ENCODE measurements at regions not wholly inside any gene's neighbourhood (a gene's known extent, or its start where the extent isn't known, plus 50 kb on each side); places are given as distances from the start of the nearest gene placed in this dataset.
A peak's percentile ranks its signal among the peaks of the same experiment; 100 is the strongest.
"Not testable (repeated sequence)": the region's sequence is repeated elsewhere in the genome, so short reads cannot be mapped to it uniquely, and the experiment has no call there.

DNA sequence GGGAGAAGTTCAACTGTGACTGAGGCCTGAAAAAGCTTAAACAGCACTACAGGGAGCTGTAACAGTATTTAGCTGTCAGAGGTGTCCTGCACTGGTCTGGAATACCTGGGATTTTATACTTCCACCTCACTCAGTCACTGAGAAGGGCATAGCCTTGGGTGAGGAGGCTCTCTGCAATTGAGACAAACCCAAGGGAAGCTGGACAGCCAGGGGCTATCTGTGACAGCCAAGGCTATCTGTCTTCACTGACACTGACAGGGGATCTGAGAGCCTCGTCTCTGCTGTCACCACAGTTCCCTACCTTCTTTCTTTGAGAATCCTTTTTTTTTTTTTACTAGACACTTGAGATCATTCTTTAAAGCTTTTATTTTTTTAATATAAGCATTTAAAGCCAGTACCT is 356.2 kb upstream of the CD180 start:
- Histone ChIP-seq H3K9me3 (ENCODE audit: low read length) (no peaks in the 10 kb centered on the region), H3K4me3 (ENCODE audit: low read depth in 1 of 2, low read length in 2 of 2) (no peak overlapping the region), H3K27me3 (ENCODE audit: control insufficient read depth in 1 of 2, insufficient read depth in 2 of 2, low read length in 2 of 2) (no peaks in the 10 kb centered on the region), H3K27ac (ENCODE audit: low read depth, low read length) (no peak overlapping the region), H3K4me1 (ENCODE audit: insufficient read depth, low read length) (no peaks in the 10 kb centered on the region), H3K9ac (ENCODE audit: low read length) (no peak overlapping the region), H3K36me3 (ENCODE audit: insufficient read depth, low read length) (no peaks in the 10 kb centered on the region)

DNA sequence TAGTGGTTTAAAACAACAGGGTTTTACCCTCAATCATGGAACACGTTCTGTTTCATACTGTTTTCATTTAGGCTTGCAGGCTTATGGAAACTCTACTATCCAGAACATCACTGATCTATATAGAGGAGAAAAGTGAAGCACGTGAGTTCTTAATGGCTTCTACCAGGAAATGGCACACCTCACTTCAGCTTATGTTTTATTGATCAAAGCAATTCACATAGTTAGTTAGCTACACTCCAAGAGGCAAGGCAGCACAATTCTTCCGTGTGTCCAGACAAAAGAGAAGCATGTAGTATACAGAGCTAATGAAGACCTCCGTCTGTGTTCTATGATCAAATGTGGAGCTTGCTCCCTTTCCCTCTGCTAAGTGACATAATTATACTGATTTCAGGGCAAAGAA is 353.3 kb upstream of the CD180 start:
- no peak overlapping the region for H3K9ac ChIP-seq (ENCODE audit: low read length)
- no peaks in the 10 kb centered on the region for H3K4me1 ChIP-seq (ENCODE audit: insufficient read depth, low read length)
- no peak overlapping the region for H3K4me3 ChIP-seq (ENCODE audit: low read depth in 1 of 2, low read length in 2 of 2)
- no peaks in the 10 kb centered on the region for H3K27me3 ChIP-seq (ENCODE audit: control insufficient read depth in 1 of 2, insufficient read depth in 2 of 2, low read length in 2 of 2)
- H3K36me3 ChIP-seq (ENCODE audit: insufficient read depth, low read length), result no peaks in the 10 kb centered on the region
- H3K9me3 ChIP-seq (ENCODE audit: low read length), result no peaks in the 10 kb centered on the region
- no peak overlapping the region for H3K27ac ChIP-seq (ENCODE audit: low read depth, low read length)

GRCh38 chr5:67549296-67549618 is 352.7 kb upstream of the CD180 start:
- Histone ChIP-seq H3K4me1 (ENCODE audit: insufficient read depth, low read length) (no peaks in the 10 kb centered on the region), H3K9me3 (ENCODE audit: low read length) (no peaks in the 10 kb centered on the region), H3K27me3 (ENCODE audit: control insufficient read depth in 1 of 2, insufficient read depth in 2 of 2, low read length in 2 of 2) (no peaks in the 10 kb centered on the region), H3K36me3 (ENCODE audit: insufficient read depth, low read length) (no peaks in the 10 kb centered on the region), H3K9ac (ENCODE audit: low read length) (no peak overlapping the region), H3K4me3 (ENCODE audit: low read depth in 1 of 2, low read length in 2 of 2) (no peak overlapping the region), H3K27ac (ENCODE audit: low read depth, low read length) (no peak overlapping the region)

- Histone ChIP-seq H3K4me3 (ENCODE audit: low read depth in 1 of 2, low read length in 2 of 2) (no peak overlapping the region), H3K36me3 (ENCODE audit: insufficient read depth, low read length) (no peaks in the 10 kb centered on the region), H3K9me3 (ENCODE audit: low read length) (no peaks in the 10 kb centered on the region), H3K9ac (ENCODE audit: low read length) (no peak overlapping the region), H3K4me1 (ENCODE audit: insufficient read depth, low read length) (no peaks in the 10 kb centered on the region), H3K27me3 (ENCODE audit: control insufficient read depth in 1 of 2, insufficient read depth in 2 of 2, low read length in 2 of 2) (no peaks in the 10 kb centered on the region), H3K27ac (ENCODE audit: low read depth, low read length) (no peak overlapping the region)
These were observed 352.1 kb upstream of the CD180 start for GRCh38 chr5:67548520-67549295.

- H3K27ac ChIP-seq (ENCODE audit: low read depth, low read length), result no peak overlapping the region
These were observed 351.1 kb upstream of the CD180 start for GRCh38 chr5:67547682-67548081.

GRCh38 chr5:67544942-67545341 is 348.3 kb upstream of the CD180 start:
- not testable (repeated sequence) for H3K36me3 ChIP-seq (ENCODE audit: insufficient read depth, low read length); H3K4me1 ChIP-seq (ENCODE audit: insufficient read depth, low read length); H3K9ac ChIP-seq (ENCODE audit: low read length); H3K9me3 ChIP-seq (ENCODE audit: low read length); H3K4me3 ChIP-seq (ENCODE audit: low read depth in 1 of 2, low read length in 2 of 2); H3K27ac ChIP-seq (ENCODE audit: low read depth, low read length); H3K27me3 ChIP-seq (ENCODE audit: control insufficient read depth in 1 of 2, insufficient read depth in 2 of 2, low read length in 2 of 2)

More at GRCh38 chr5:67547682-67548081, 351.1 kb upstream of the CD180 start:
- H3K9ac ChIP-seq (ENCODE audit: low read length), result no peak overlapping the region
- H3K4me3 ChIP-seq (ENCODE audit: low read depth in 1 of 2, low read length in 2 of 2), result no peak overlapping the region
- H3K9me3 ChIP-seq (ENCODE audit: low read length), result no peaks in the 10 kb centered on the region
- H3K36me3 ChIP-seq (ENCODE audit: insufficient read depth, low read length), result no peaks in the 10 kb centered on the region
- H3K4me1 ChIP-seq (ENCODE audit: insufficient read depth, low read length), result no peaks in the 10 kb centered on the region
- no peaks in the 10 kb centered on the region for H3K27me3 ChIP-seq (ENCODE audit: control insufficient read depth in 1 of 2, insufficient read depth in 2 of 2, low read length in 2 of 2)

- no peak overlapping the region for H3K9ac ChIP-seq (ENCODE audit: low read length)
- no peak overlapping the region for H3K4me3 ChIP-seq (ENCODE audit: low read depth in 1 of 2, low read length in 2 of 2)
- no peaks in the 10 kb centered on the region for H3K27me3 ChIP-seq (ENCODE audit: control insufficient read depth in 1 of 2, insufficient read depth in 2 of 2, low read length in 2 of 2)
- peaks cover 8% of the 10 kb centered on the region for H3K4me1 ChIP-seq (ENCODE audit: insufficient read depth, low read length)
- H3K36me3 ChIP-seq (ENCODE audit: insufficient read depth, low read length), result no peaks in the 10 kb centered on the region
- no peak overlapping the region for H3K27ac ChIP-seq (ENCODE audit: low read depth, low read length)
- H3K9me3 ChIP-seq (ENCODE audit: low read length), result no peaks in the 10 kb centered on the region
These were observed 347.2 kb upstream of the CD180 start for GRCh38 chr5:67543720-67544270.

- Histone ChIP-seq H3K9ac (ENCODE audit: low read length) (no peak overlapping the region), H3K27me3 (ENCODE audit: control insufficient read depth in 1 of 2, insufficient read depth in 2 of 2, low read length in 2 of 2) (no peaks in the 10 kb centered on the region), H3K27ac (ENCODE audit: low read depth, low read length) (no peak overlapping the region), H3K9me3 (ENCODE audit: low read length) (no peaks in the 10 kb centered on the region), H3K36me3 (ENCODE audit: insufficient read depth, low read length) (no peaks in the 10 kb centered on the region), H3K4me1 (ENCODE audit: insufficient read depth, low read length) (peaks cover 20% of the 10 kb centered on the region), H3K4me3 (ENCODE audit: low read depth in 1 of 2, low read length in 2 of 2) (no peak overlapping the region)
These were observed 345.9 kb upstream of the CD180 start for GRCh38 chr5:67542479-67542878.

DNA sequence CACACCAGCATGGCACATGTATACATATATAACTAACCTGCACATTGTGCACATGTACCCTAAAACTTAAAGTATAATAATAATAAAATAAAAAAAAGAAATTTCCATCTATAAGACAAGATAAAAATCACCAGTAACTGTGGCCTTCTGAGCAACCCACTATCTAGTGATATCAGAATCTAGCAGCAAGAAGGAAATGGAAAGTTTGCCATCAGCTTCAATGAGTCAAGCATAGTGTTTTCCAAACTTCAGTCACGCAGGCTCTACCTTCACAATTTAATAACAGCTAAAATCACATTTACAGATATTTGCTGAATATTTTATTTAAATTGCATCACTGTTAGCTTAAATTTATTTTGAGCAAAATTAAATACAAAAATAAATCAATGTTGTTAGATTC is 345.3 kb upstream of the CD180 start:
- Histone ChIP-seq H3K9ac (ENCODE audit: low read length) (no peak overlapping the region), H3K27me3 (ENCODE audit: control insufficient read depth in 1 of 2, insufficient read depth in 2 of 2, low read length in 2 of 2) (no peaks in the 10 kb centered on the region), H3K4me3 (ENCODE audit: low read depth in 1 of 2, low read length in 2 of 2) (no peak overlapping the region), H3K36me3 (ENCODE audit: insufficient read depth, low read length) (no peaks in the 10 kb centered on the region), H3K9me3 (ENCODE audit: low read length) (no peaks in the 10 kb centered on the region), H3K27ac (ENCODE audit: low read depth, low read length) (no peak overlapping the region), H3K4me1 (ENCODE audit: insufficient read depth, low read length) (peaks cover 26% of the 10 kb centered on the region)

- Histone ChIP-seq H3K36me3 (ENCODE audit: insufficient read depth, low read length) (no peaks in the 10 kb centered on the region), H3K4me3 (ENCODE audit: low read depth in 1 of 2, low read length in 2 of 2) (no peak overlapping the region), H3K4me1 (ENCODE audit: insufficient read depth, low read length) (peaks cover 29% of the 10 kb centered on the region), H3K9ac (ENCODE audit: low read length) (no peak overlapping the region), H3K9me3 (ENCODE audit: low read length) (no peaks in the 10 kb centered on the region), H3K27ac (ENCODE audit: low read depth, low read length) (peak overlapping the region; percentile 59), H3K27me3 (ENCODE audit: control insufficient read depth in 1 of 2, insufficient read depth in 2 of 2, low read length in 2 of 2) (no peaks in the 10 kb centered on the region)
These were observed 342.4 kb upstream of the CD180 start for GRCh38 chr5:67538855-67539506.

DNA sequence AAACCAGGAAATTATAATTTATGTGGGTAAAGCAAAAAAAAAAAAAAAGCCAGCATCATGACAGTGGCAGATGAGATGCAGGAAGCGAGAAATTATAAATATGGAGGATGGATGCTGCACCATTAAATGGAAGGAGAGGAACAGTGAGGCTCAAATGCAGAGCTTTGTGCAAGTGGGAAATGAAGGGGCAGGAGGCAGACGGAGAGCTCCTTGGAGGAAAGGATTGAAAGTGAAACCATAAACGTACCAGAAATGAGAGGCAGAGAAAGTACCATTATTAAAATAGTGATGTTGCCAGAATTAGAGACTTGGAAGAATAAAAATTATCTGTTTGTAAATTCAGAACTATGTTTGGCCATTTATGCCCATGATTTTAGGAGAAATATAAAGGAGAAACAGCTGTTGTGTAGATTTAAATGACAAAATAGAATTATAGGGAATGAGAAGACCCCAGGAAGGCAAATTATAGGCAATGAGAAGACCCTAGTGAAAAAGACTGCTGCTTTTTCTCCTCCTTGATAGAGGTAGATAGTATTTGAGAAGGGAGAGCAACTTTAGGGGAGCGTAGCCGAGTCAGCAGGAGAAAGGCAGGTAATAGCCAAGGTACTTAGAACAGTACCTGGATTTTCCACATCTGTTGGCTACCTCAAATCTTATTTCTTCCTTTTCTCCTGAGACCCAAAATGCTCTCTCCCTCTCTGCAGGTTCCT is 341.0 kb upstream of the CD180 start:
- peaks cover 33% of the 10 kb centered on the region for H3K4me1 ChIP-seq (ENCODE audit: insufficient read depth, low read length)
- no peaks in the 10 kb centered on the region for H3K27me3 ChIP-seq (ENCODE audit: control insufficient read depth in 1 of 2, insufficient read depth in 2 of 2, low read length in 2 of 2)
- H3K9me3 ChIP-seq (ENCODE audit: low read length), result no peaks in the 10 kb centered on the region
- H3K36me3 ChIP-seq (ENCODE audit: insufficient read depth, low read length), result no peaks in the 10 kb centered on the region
- H3K9ac ChIP-seq (ENCODE audit: low read length), result peak overlapping the region; percentile 38
- peak overlapping the region in 1 of 2 donors; percentile 46 for H3K4me3 ChIP-seq (ENCODE audit: low read depth in 1 of 2, low read length in 2 of 2)
- H3K27ac ChIP-seq (ENCODE audit: low read depth, low read length), result peak overlapping the region; percentile 59

Measured in muscle layer of colon (tissue), 2 donors.